WTC11 (cell line): ENCODE measurements at regions not wholly inside any gene's neighbourhood (a gene's known extent, or its start where the extent isn't known, plus 50 kb on each side); places are given as distances from the start of the nearest gene placed in this dataset.

Experiments
- ELF4 ChIP-seq: sonication (generic); formaldehyde crosslinking; IDR thresholded peaks from 2 replicates; pipeline ENCODE4 v1.8.1; 2022; ENCODE audit warnings: low read depth, mild to moderate bottlenecking, moderate library complexity, missing genetic modification reagents
- ETV6 ChIP-seq: sonication (generic); formaldehyde crosslinking; IDR thresholded peaks from 2 replicates; pipeline ENCODE4 v1.8.1; 2022; ENCODE audit warnings: mild to moderate bottlenecking, missing genetic modification reagents
- FOXK1 ChIP-seq: sonication (generic); formaldehyde crosslinking; IDR thresholded peaks from 2 replicates; pipeline ENCODE4 v1.8.0; 2022; ENCODE audit warnings: mild to moderate bottlenecking, moderate library complexity, missing genetic modification reagents
- GABPB1 ChIP-seq: sonication (generic); formaldehyde crosslinking; IDR thresholded peaks from 2 replicates; pipeline ENCODE4 v1.8.1; 2023; ENCODE audit warnings: mild to moderate bottlenecking, missing genetic modification reagents
- IRF2 ChIP-seq: sonication (generic); formaldehyde crosslinking; IDR thresholded peaks from 2 replicates; pipeline ENCODE4 v1.8.0; 2022; ENCODE audit warnings: low read depth, missing genetic modification reagents, borderline replicate concordance
- SMAD3 ChIP-seq: sonication (generic); formaldehyde crosslinking; IDR thresholded peaks from 2 replicates; pipeline ENCODE4 v1.8.0; 2022; ENCODE audit warnings: missing genetic modification reagents, mild to moderate bottlenecking, borderline replicate concordance
- SOX15 ChIP-seq: fragments of 250-450 bp; sonication (Bioruptor Pico); IDR thresholded peaks from 2 replicates; pipeline ENCODE4 v1.9.0; 2021; ENCODE audit warnings: mild to moderate bottlenecking
- TF ChIP-seq, protein P1 (sequence below): fragments of 200-600 bp; IDR thresholded peaks from 2 replicates; pipeline ENCODE4 v1.8.0; 2022; ENCODE audit warnings: antibody characterized with exemption
- TF ChIP-seq, protein P2 (sequence below): sonication (generic); formaldehyde crosslinking; IDR thresholded peaks from 2 replicates; pipeline ENCODE4 v1.8.1; 2023; ENCODE audit warnings: mild to moderate bottlenecking, moderate library complexity, missing genetic modification reagents
- TF ChIP-seq, protein P3 (sequence below): sonication (generic); formaldehyde crosslinking; conservative IDR thresholded peaks from 2 replicates; pipeline ENCODE4 v1.8.1; 2022; ENCODE audit warnings: mild to moderate bottlenecking, missing genetic modification reagents

DNA sequence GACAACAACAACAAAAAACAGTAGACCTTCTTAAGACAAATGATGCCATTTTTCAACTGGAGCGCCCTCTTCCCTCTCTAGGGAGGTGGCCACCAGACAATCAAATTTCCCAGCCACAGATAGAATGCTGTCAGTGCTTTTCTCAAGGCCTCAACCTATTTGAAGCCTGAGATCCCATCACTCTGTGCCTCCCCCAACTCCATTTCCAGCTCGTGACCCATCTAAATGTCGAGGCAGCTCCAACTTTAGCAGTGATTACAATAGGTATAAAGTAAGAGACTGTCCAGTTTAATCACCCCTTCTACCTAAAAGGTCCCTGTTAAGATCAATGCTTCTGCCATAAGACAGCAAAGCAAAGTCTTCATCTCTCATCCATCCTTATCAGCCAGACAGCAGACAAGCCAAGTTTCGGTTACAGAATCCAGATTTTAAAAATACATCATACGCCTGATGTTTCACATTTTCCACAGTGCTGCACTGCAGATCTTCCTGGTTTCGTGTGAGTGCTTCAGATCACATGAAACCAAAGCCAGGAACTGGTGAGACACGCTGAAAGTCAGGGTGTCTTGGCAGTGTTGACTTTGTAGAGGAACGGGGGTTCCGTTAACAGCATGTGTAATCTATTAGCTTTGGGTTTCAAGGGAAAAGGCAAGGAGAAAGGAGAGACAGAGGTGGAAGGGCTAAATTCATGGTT is 447.8 kb downstream of the ENC1 start:
- no peak for TF ChIP-seq ELF4 (CRISPR knock-in tag)
- TF ChIP-seq, protein P1, sequence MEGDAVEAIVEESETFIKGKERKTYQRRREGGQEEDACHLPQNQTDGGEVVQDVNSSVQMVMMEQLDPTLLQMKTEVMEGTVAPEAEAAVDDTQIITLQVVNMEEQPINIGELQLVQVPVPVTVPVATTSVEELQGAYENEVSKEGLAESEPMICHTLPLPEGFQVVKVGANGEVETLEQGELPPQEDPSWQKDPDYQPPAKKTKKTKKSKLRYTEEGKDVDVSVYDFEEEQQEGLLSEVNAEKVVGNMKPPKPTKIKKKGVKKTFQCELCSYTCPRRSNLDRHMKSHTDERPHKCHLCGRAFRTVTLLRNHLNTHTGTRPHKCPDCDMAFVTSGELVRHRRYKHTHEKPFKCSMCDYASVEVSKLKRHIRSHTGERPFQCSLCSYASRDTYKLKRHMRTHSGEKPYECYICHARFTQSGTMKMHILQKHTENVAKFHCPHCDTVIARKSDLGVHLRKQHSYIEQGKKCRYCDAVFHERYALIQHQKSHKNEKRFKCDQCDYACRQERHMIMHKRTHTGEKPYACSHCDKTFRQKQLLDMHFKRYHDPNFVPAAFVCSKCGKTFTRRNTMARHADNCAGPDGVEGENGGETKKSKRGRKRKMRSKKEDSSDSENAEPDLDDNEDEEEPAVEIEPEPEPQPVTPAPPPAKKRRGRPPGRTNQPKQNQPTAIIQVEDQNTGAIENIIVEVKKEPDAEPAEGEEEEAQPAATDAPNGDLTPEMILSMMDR, result no peak
- no peak for TF ChIP-seq SMAD3 (CRISPR knock-in tag)
- TF ChIP-seq, protein P2, sequence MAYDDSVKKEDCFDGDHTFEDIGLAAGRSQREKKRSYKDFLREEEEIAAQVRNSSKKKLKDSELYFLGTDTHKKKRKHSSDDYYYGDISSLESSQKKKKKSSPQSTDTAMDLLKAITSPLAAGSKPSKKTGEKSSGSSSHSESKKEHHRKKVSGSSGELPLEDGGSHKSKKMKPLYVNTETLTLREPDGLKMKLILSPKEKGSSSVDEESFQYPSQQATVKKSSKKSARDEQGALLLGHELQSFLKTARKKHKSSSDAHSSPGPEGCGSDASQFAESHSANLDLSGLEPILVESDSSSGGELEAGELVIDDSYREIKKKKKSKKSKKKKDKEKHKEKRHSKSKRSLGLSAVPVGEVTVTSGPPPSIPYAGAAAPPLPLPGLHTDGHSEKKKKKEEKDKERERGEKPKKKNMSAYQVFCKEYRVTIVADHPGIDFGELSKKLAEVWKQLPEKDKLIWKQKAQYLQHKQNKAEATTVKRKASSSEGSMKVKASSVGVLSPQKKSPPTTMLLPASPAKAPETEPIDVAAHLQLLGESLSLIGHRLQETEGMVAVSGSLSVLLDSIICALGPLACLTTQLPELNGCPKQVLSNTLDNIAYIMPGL (CRISPR knock-in tag), result no peak
- no peak for TF ChIP-seq SOX15 (CRISPR knock-in tag)
- TF ChIP-seq GABPB1 (CRISPR knock-in tag), result no peak
- no peak for TF ChIP-seq IRF2 (CRISPR knock-in tag)
- TF ChIP-seq, protein P3, sequence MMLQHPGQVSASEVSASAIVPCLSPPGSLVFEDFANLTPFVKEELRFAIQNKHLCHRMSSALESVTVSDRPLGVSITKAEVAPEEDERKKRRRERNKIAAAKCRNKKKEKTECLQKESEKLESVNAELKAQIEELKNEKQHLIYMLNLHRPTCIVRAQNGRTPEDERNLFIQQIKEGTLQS, result no peak
- no peak for TF ChIP-seq ETV6 (CRISPR knock-in tag)
- TF ChIP-seq FOXK1 (CRISPR knock-in tag), result no peak
